H9 (cell line): ENCODE measurements at regions not wholly inside any gene's neighbourhood (a gene's known extent, or its start where the extent isn't known, plus 50 kb on each side); places are given as distances from the start of the nearest gene placed in this dataset.

Experiments used
- DNase-seq: peaks from one replicate; pipeline ENCODE4 v3.0.0-alpha.2; 2017
- H2AFZ ChIP-seq: one replicate; pipeline ENCODE4 v1.6.1; 2013; ENCODE audit warnings: mild to moderate bottlenecking, low read length, control low read depth, moderate library complexity
- H2AK5ac ChIP-seq: 2 replicates; pipeline ENCODE4 v1.6.1; 2013; ENCODE audit warnings: low read length, control low read depth, mixed read lengths; ENCODE audit not compliant: insufficient read length
- H2BK120ac ChIP-seq: one replicate; pipeline ENCODE4 v1.6.1; 2013; ENCODE audit warnings: low read depth, mild to moderate bottlenecking, low read length, control low read depth, inconsistent platforms; ENCODE audit not compliant: poor library complexity, severe bottlenecking
- H2BK12ac ChIP-seq: 2 replicates; pipeline ENCODE4 v1.6.1; 2013; ENCODE audit warnings: low read length, control low read depth, mixed read lengths, low read depth; ENCODE audit not compliant: insufficient read length
- H2BK15ac ChIP-seq: 2 replicates; pipeline ENCODE4 v1.6.1; 2013; ENCODE audit warnings: low read depth, low read length, control low read depth
- H2BK20ac ChIP-seq: one replicate; pipeline ENCODE4 v1.6.1; 2013; ENCODE audit warnings: low read depth, mild to moderate bottlenecking, low read length, control low read depth, inconsistent platforms; ENCODE audit not compliant: poor library complexity, severe bottlenecking
- H2BK5ac ChIP-seq: 2 replicates; pipeline ENCODE4 v1.6.1; 2013; ENCODE audit warnings: low read length, control low read depth, mixed read lengths; ENCODE audit not compliant: insufficient read length
- H3K14ac ChIP-seq: 2 replicates; pipeline ENCODE4 v1.6.1; 2013; ENCODE audit warnings: low read length, control low read depth; ENCODE audit not compliant: insufficient read depth
- H3K18ac ChIP-seq: 2 replicates; pipeline ENCODE4 v1.6.1; 2013; ENCODE audit warnings: low read depth, mild to moderate bottlenecking, mixed read lengths, low read length, control low read depth; ENCODE audit not compliant: insufficient read length
- H3K23ac ChIP-seq: 2 replicates; pipeline ENCODE4 v1.6.1; 2013; ENCODE audit warnings: low read length, control low read depth, mixed read lengths, low read depth; ENCODE audit not compliant: insufficient read length
- H3K23me2 ChIP-seq: 2 replicates; pipeline ENCODE4 v1.6.1; 2013; ENCODE audit warnings: low read depth, mild to moderate bottlenecking, mixed read lengths, low read length, control low read depth; ENCODE audit not compliant: insufficient read length, poor library complexity, severe bottlenecking
- H3K27ac ChIP-seq: 2 replicates; pipeline ENCODE4 v1.5.1; 2013; ENCODE audit warnings: low read length, control low read depth, mixed read lengths, low read depth; ENCODE audit not compliant: insufficient read length
- H3K27me3 ChIP-seq: 2 replicates; pipeline ENCODE4 v1.6.1; 2013; ENCODE audit warnings: low read length, control low read depth, inconsistent platforms; ENCODE audit not compliant: insufficient read depth
- H3K4ac ChIP-seq: 2 replicates; pipeline ENCODE4 v1.6.1; 2013; ENCODE audit warnings: low read depth, mild to moderate bottlenecking, control low read depth, inconsistent platforms, low read length, moderate library complexity
- H3K4me1 ChIP-seq: 2 replicates; pipeline ENCODE4 v1.6.1; 2013; ENCODE audit warnings: low read length, control low read depth, inconsistent platforms; ENCODE audit not compliant: insufficient read depth
- H3K4me2 ChIP-seq: 2 replicates; pipeline ENCODE4 v1.6.1; 2013; ENCODE audit warnings: low read length, control low read depth, mixed read lengths; ENCODE audit not compliant: insufficient read length, insufficient read depth
- H3K56ac ChIP-seq: 2 replicates; pipeline ENCODE4 v1.6.1; 2013; ENCODE audit warnings: low read depth, mild to moderate bottlenecking, mixed read lengths, low read length, control low read depth; ENCODE audit not compliant: insufficient read length
- H3K79me1 ChIP-seq: 2 replicates; pipeline ENCODE4 v1.6.1; 2013; ENCODE audit warnings: low read depth, mild to moderate bottlenecking, moderate library complexity, low read length, control low read depth, inconsistent platforms; ENCODE audit not compliant: insufficient read depth, poor library complexity, severe bottlenecking
- H3K79me2 ChIP-seq: 2 replicates; pipeline ENCODE4 v1.6.1; 2013; ENCODE audit warnings: low read length, control low read depth, inconsistent platforms; ENCODE audit not compliant: insufficient read depth
- H3K9ac ChIP-seq: 2 replicates; pipeline ENCODE4 v1.6.1; 2013; ENCODE audit warnings: low read length, control low read depth, mixed read lengths; ENCODE audit not compliant: insufficient read length; ENCODE audit errors: extremely low read depth
- H3K9me3 ChIP-seq: one replicate; pipeline ENCODE4 v1.6.1; 2013; ENCODE audit warnings: low read depth, low read length, inconsistent platforms; ENCODE audit not compliant: control insufficient read depth
- H3T11ph ChIP-seq: one replicate; pipeline ENCODE4 v1.6.1; 2013; ENCODE audit warnings: mild to moderate bottlenecking, low read length, control low read depth, inconsistent platforms
- H4K20me1 ChIP-seq: one replicate; pipeline ENCODE4 v1.6.1; 2013; ENCODE audit not compliant: control insufficient read depth, insufficient read length, insufficient read depth
- H4K5ac ChIP-seq: 2 replicates; pipeline ENCODE4 v1.6.1; 2013; ENCODE audit warnings: low read depth, mild to moderate bottlenecking, mixed read lengths, low read length, control low read depth; ENCODE audit not compliant: insufficient read length
- H4K8ac ChIP-seq: replicated peaks from 2 replicates; pipeline ENCODE4 v1.6.1; 2013; ENCODE audit warnings: low read length, control low read depth, mixed read lengths, low read depth; ENCODE audit not compliant: insufficient read length
- H4K91ac ChIP-seq: 2 replicates; pipeline ENCODE4 v1.6.1; 2013; ENCODE audit warnings: low read depth, mild to moderate bottlenecking, moderate library complexity, mixed read lengths, low read length, control low read depth; ENCODE audit not compliant: insufficient read length
- H3K27ac Mint-ChIP-seq, 3 experiments: 2 replicates in 2 of 3; 3 replicates in 1 of 3; pipeline ENCODE4 v1.8.0; 2020 to 2021; ENCODE audit warnings: mixed read lengths in 3 of 3, mild to moderate bottlenecking in 1 of 3, moderate library complexity in 1 of 3
- H3K27me3 Mint-ChIP-seq: 2 replicates; pipeline ENCODE4 v1.8.0; 2021; ENCODE audit warnings: low read depth, mild to moderate bottlenecking, moderate library complexity, mixed read lengths
- H3K36me3 Mint-ChIP-seq, 3 experiments: 2 replicates in 2 of 3; 3 replicates in 1 of 3; pipeline ENCODE4 v1.8.0; 2020 to 2021; ENCODE audit warnings: low read depth in 3 of 3, mixed read lengths in 3 of 3; ENCODE audit not compliant: insufficient read depth in 1 of 3
- H3K4me1 Mint-ChIP-seq, 2 experiments: 2 replicates each; pipeline ENCODE4 v1.8.0; 2020; ENCODE audit warnings: mixed read lengths in 2 of 2
- H3K4me3 Mint-ChIP-seq, 2 experiments: 2 replicates in 1 of 2; 3 replicates in 1 of 2; pipeline ENCODE4 v1.8.0; 2020 to 2021; ENCODE audit warnings: mild to moderate bottlenecking in 2 of 2, mixed read lengths in 2 of 2, moderate library complexity in 1 of 2
- H3K9me3 Mint-ChIP-seq, 2 experiments: 2 replicates in 1 of 2; 3 replicates in 1 of 2; pipeline ENCODE4 v1.8.0; 2020; ENCODE audit warnings: mild to moderate bottlenecking in 2 of 2, mixed read lengths in 2 of 2, moderate library complexity in 1 of 2
- WGBS: extraction: QIAGEN DNeasy Blood & Tissue Kit; methylation state at CpG from one replicate; pipeline ENCODE4 v1.1.7; 2013; ENCODE audit warnings: missing lambda C conversion rate, low lambda C conversion rate, mixed read lengths; ENCODE audit not compliant: insufficient read length; ENCODE audit errors: extremely low coverage; 5-methylcytosine and 5-hydroxymethylcytosine counted together
- TF ChIP-seq, protein P1 (sequence below): fragments of 200-600 bp; sonication (generic); conservative IDR thresholded peaks from 3 replicates; pipeline ENCODE4 v1.8.0; 2021; ENCODE audit warnings: antibody characterized with exemption, mild to moderate bottlenecking

DNA sequence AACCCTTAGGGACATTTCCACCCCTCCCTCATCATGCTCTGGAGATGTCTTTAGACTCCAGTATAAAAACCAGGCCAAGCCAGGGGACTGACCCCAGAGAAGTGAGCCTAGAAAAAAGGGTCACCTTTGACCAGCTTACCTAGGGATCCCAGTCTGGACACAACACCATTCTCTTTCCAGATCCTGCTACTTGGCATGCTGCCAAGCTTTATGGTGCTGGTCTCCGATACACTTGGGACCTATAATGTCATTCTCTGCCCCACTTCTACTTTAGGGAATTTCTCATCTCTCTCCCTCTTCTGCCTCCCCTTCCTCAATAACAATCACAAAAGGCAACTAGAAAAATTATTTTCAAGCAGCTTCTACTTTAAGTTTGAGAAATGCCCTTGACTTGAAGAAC lies 124.4 kb downstream of the LRRN1 start:
- Histone ChIP-seq H3K27ac (no peak overlapping the region), H2BK15ac (no peak overlapping the region), H2BK120ac (no peak overlapping the region), H2BK5ac (no peak overlapping the region), H4K5ac (no peak overlapping the region), H2AK5ac (no peak overlapping the region), H3K56ac (no peak overlapping the region), H3K27me3 (no peaks in the 10 kb centered on the region), H2BK12ac (no peak overlapping the region), H3K9ac (no peak overlapping the region), H3K23me2 (no peaks in the 10 kb centered on the region), H4K91ac (no peak overlapping the region), H3K23ac (no peak overlapping the region), H3K79me2 (no peaks in the 10 kb centered on the region), H3K14ac (no peak overlapping the region), H2AFZ (no peak overlapping the region), H3K79me1 (no peaks in the 10 kb centered on the region), H3K4ac (no peak overlapping the region), H4K8ac (no peak overlapping the region), H3K4me1 (no peaks in the 10 kb centered on the region; the same call in 1 of the 2 replicates), H2BK20ac (no peak overlapping the region), H4K20me1 (no peaks in the 10 kb centered on the region), H3K4me2 (no peak overlapping the region), H3K18ac (no peak overlapping the region), H3T11ph (no peak overlapping the region), H3K9me3 (no peaks in the 10 kb centered on the region)
- H3K27me3 Mint-ChIP-seq, result no peaks in the 10 kb centered on the region
- no peak for DNase-seq
- WGBS, result no CpG with 5 or more reads among the region's 1 CpG
- H3K36me3 Mint-ChIP-seq, result no peaks in the 10 kb centered on the region
- peaks cover 4 to 8% of the 10 kb centered on the region in 2 experiments; a peak in 3 of 4 replicates for H3K4me1 Mint-ChIP-seq
- no peak overlapping the region for H3K4me3 Mint-ChIP-seq
- H3K27ac Mint-ChIP-seq, result no peak overlapping the region; a peak in 1 of 7 replicates
- TF ChIP-seq, protein P1, sequence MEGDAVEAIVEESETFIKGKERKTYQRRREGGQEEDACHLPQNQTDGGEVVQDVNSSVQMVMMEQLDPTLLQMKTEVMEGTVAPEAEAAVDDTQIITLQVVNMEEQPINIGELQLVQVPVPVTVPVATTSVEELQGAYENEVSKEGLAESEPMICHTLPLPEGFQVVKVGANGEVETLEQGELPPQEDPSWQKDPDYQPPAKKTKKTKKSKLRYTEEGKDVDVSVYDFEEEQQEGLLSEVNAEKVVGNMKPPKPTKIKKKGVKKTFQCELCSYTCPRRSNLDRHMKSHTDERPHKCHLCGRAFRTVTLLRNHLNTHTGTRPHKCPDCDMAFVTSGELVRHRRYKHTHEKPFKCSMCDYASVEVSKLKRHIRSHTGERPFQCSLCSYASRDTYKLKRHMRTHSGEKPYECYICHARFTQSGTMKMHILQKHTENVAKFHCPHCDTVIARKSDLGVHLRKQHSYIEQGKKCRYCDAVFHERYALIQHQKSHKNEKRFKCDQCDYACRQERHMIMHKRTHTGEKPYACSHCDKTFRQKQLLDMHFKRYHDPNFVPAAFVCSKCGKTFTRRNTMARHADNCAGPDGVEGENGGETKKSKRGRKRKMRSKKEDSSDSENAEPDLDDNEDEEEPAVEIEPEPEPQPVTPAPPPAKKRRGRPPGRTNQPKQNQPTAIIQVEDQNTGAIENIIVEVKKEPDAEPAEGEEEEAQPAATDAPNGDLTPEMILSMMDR, result no peak
- H3K9me3 Mint-ChIP-seq, result no peaks in the 10 kb centered on the region
